ENCODE measurements at regions not wholly inside any gene's neighbourhood (a gene's known extent, or its start where the extent isn't known, plus 50 kb on each side); places are given as distances from the start of the nearest gene placed in this dataset.

GRCh38 chr5:32880796-32881195, 169.7 kb downstream of the NPR3 start:
- Histone ChIP-seq H3K9me3 (peaks cover 0 to 11% (median 5%) of the 10 kb centered on the region in 4 donors), H3K4me3 (no peak overlapping the region), H3K27me3 (no peaks in the 10 kb centered on the region), H3K36me3 (no peaks in the 10 kb centered on the region), H3K4me1 (no peaks in the 10 kb centered on the region), H3K27ac (no peak overlapping the region)
- DNase-seq (no peak), ATAC-seq (ENCODE audit: low FRiP score in 2 of 2) (no peak)
- WGBS, 2 donors = 62 to 86% methylated on average over 3 of the region's 3 CpGs
- TF ChIP-seq POLR2AphosphoS5 (IDR thresholded peaks at IDR 0.05) (no peak), POLR2A (IDR thresholded peaks at IDR 0.05) (no peak), CTCF (IDR thresholded peaks at IDR 0.05) (no peak), EP300 (IDR thresholded peaks at IDR 0.05) (no peak)

GRCh38 chr5:32887390-32887789, 176.3 kb downstream of the NPR3 start:
- no peak for TF ChIP-seq EP300 (IDR thresholded peaks at IDR 0.05)
- no peak for TF ChIP-seq CTCF (IDR thresholded peaks at IDR 0.05)
- no peak for DNase-seq
- H3K27me3 ChIP-seq = no peaks in the 10 kb centered on the region
- H3K4me1 ChIP-seq = no peaks in the 10 kb centered on the region
- no peak overlapping the region for H3K4me3 ChIP-seq
- H3K36me3 ChIP-seq = no peaks in the 10 kb centered on the region
- 60 to 77% methylated on average over 2 of the region's 2 CpGs for WGBS, 2 donors
- no peak overlapping the region for H3K27ac ChIP-seq
- ATAC-seq (ENCODE audit: low FRiP score in 2 of 2) = no peak
- H3K9me3 ChIP-seq = peaks cover 0 to 7% (median 5%) of the 10 kb centered on the region in 4 donors

- no peaks in the 10 kb centered on the region for H3K27me3 ChIP-seq
- WGBS, 2 donors = 0 to 83% methylated on average over 1 of the region's 1 CpG
Observed at GRCh38 chr5:32889078-32889477, 178.0 kb downstream of the NPR3 start.

GRCh38 chr5:32903613-32904012, 192.5 kb downstream of the NPR3 start:
- DNase-seq = no peak
- 28 to 93% methylated on average over 2 of the region's 2 CpGs for WGBS, 2 donors
- no peaks in the 10 kb centered on the region for H3K36me3 ChIP-seq
- H3K27me3 ChIP-seq = no peaks in the 10 kb centered on the region
- no peaks in the 10 kb centered on the region for H3K9me3 ChIP-seq
- TF ChIP-seq POLR2A (IDR thresholded peaks at IDR 0.05) (no peak), POLR2AphosphoS5 (IDR thresholded peaks at IDR 0.05) (no peak), CTCF (IDR thresholded peaks at IDR 0.05) (no peak), EP300 (IDR thresholded peaks at IDR 0.05) (no peak)
- H3K4me1 ChIP-seq = no peaks in the 10 kb centered on the region
- no peak for ATAC-seq (ENCODE audit: low FRiP score in 2 of 2)
- no peak overlapping the region for H3K27ac ChIP-seq
- no peak overlapping the region for H3K4me3 ChIP-seq

More at GRCh38 chr5:32889078-32889477, 178.0 kb downstream of the NPR3 start:
- H3K4me1 ChIP-seq = no peaks in the 10 kb centered on the region
- DNase-seq (no peak), ATAC-seq (ENCODE audit: low FRiP score in 2 of 2) (no peak)
- TF ChIP-seq POLR2AphosphoS5 (IDR thresholded peaks at IDR 0.05) (no peak), EP300 (IDR thresholded peaks at IDR 0.05) (no peak), CTCF (IDR thresholded peaks at IDR 0.05) (no peak), POLR2A (IDR thresholded peaks at IDR 0.05) (no peak)
- no peaks in the 10 kb centered on the region for H3K36me3 ChIP-seq
- H3K4me3 ChIP-seq = no peak overlapping the region
- peaks cover 0 to 5% (median 0%) of the 10 kb centered on the region in 4 donors for H3K9me3 ChIP-seq
- H3K27ac ChIP-seq = no peak overlapping the region

GRCh38 chr5:32908641-32909040, 197.5 kb downstream of the NPR3 start:
- H3K36me3 ChIP-seq = no peaks in the 10 kb centered on the region
- H3K27ac ChIP-seq = no peak overlapping the region
- H3K27me3 ChIP-seq = no peaks in the 10 kb centered on the region
- no peak for DNase-seq
- 79 to 80% methylated on average over 2 of the region's 2 CpGs for WGBS, 2 donors
- no peaks in the 10 kb centered on the region for H3K4me1 ChIP-seq
- ATAC-seq (ENCODE audit: low FRiP score in 2 of 2) = no peak
- TF ChIP-seq POLR2AphosphoS5 (IDR thresholded peaks at IDR 0.05) = no peak
- TF ChIP-seq EP300 (IDR thresholded peaks at IDR 0.05) = no peak
- no peak for TF ChIP-seq CTCF (IDR thresholded peaks at IDR 0.05)
- H3K4me3 ChIP-seq = no peak overlapping the region
- no peaks in the 10 kb centered on the region for H3K9me3 ChIP-seq
